ENCODE measurements at regions not wholly inside any gene's neighbourhood (a gene's known extent, or its start where the extent isn't known, plus 50 kb on each side); places are given as distances from the start of the nearest gene placed in this dataset.
A peak's percentile ranks its signal among the peaks of the same experiment; 100 is the strongest.

GRCh38 chr4:135244696-135245095, 1043.1 kb upstream of the PABPC4L start:
- Mint-ChIP-seq H3K27ac (ENCODE audit: unreplicated experiment) (peak overlapping the region; percentile 50), H3K9me3 (ENCODE audit: unreplicated experiment) (no peaks in the 10 kb centered on the region), H3K4me3 (ENCODE audit: unreplicated experiment) (no peak overlapping the region), H3K36me3 (ENCODE audit: low read depth, unreplicated experiment) (no peaks in the 10 kb centered on the region), H3K27me3 (ENCODE audit: low read depth, unreplicated experiment) (no peaks in the 10 kb centered on the region), H3K4me1 (ENCODE audit: low read depth, unreplicated experiment) (peaks cover 9% of the 10 kb centered on the region)
- TF ChIP-seq EZH2 (IDR thresholded peaks at IDR 0.05; ENCODE audit: insufficient read depth, low read length) (no peak), CTCF (IDR thresholded peaks at IDR 0.05; ENCODE audit: insufficient read depth, low read depth, low read length) (no peak)
- Histone ChIP-seq H4K20me1 (ENCODE audit: insufficient read depth, low read length) (no peaks in the 10 kb centered on the region), H3K4me1 (ENCODE audit: insufficient read depth, low read length) (no peaks in the 10 kb centered on the region), H2AFZ (ENCODE audit: low read depth, low read length) (no peak overlapping the region), H3K9ac (ENCODE audit: low read length) (no peak overlapping the region), H3K27me3 (ENCODE audit: insufficient read depth, low read length) (no peaks in the 10 kb centered on the region), H3K27ac (ENCODE audit: low read depth, low read length) (no peak overlapping the region), H3K4me2 (ENCODE audit: low read length) (no peak overlapping the region), H3K79me2 (ENCODE audit: insufficient read depth, low read length) (no peaks in the 10 kb centered on the region), H3K9me3 (ENCODE audit: insufficient read depth, low read depth, low read length) (no peaks in the 10 kb centered on the region), H3K36me3 (ENCODE audit: insufficient read depth, low read length) (no peaks in the 10 kb centered on the region), H3K4me3 (ENCODE audit: insufficient read depth, low read depth, low read length) (no peak overlapping the region)
- DNase-seq (ENCODE audit: low read depth) (peak; percentile 14), FAIRE-seq (no peak)

- Histone ChIP-seq H3K27me3 (ENCODE audit: insufficient read depth, low read length) (no peaks in the 10 kb centered on the region), H3K4me3 (ENCODE audit: insufficient read depth, low read depth, low read length) (no peak overlapping the region), H3K27ac (ENCODE audit: low read depth, low read length) (no peak overlapping the region), H3K4me1 (ENCODE audit: insufficient read depth, low read length) (no peaks in the 10 kb centered on the region), H2AFZ (ENCODE audit: low read depth, low read length) (peak overlapping the region; percentile 5), H3K9ac (ENCODE audit: low read length) (no peak overlapping the region), H3K4me2 (ENCODE audit: low read length) (no peak overlapping the region), H3K36me3 (ENCODE audit: insufficient read depth, low read length) (no peaks in the 10 kb centered on the region), H4K20me1 (ENCODE audit: insufficient read depth, low read length) (no peaks in the 10 kb centered on the region), H3K9me3 (ENCODE audit: insufficient read depth, low read depth, low read length) (no peaks in the 10 kb centered on the region), H3K79me2 (ENCODE audit: insufficient read depth, low read length) (no peaks in the 10 kb centered on the region)
- Mint-ChIP-seq H3K9me3 (ENCODE audit: unreplicated experiment) (no peaks in the 10 kb centered on the region), H3K4me1 (ENCODE audit: low read depth, unreplicated experiment) (peaks cover 9% of the 10 kb centered on the region), H3K36me3 (ENCODE audit: low read depth, unreplicated experiment) (no peaks in the 10 kb centered on the region), H3K4me3 (ENCODE audit: unreplicated experiment) (no peak overlapping the region), H3K27me3 (ENCODE audit: low read depth, unreplicated experiment) (no peaks in the 10 kb centered on the region), H3K27ac (ENCODE audit: unreplicated experiment) (no peak overlapping the region)
- no peak for TF ChIP-seq EZH2 (IDR thresholded peaks at IDR 0.05; ENCODE audit: insufficient read depth, low read length)
- DNase-seq (ENCODE audit: low read depth), result peak; percentile 22
- no peak for FAIRE-seq
Observed at GRCh38 chr4:135244056-135244455, 1042.5 kb upstream of the PABPC4L start.

GRCh38 chr4:135240796-135241195, 1039.2 kb upstream of the PABPC4L start:
- no peaks in the 10 kb centered on the region for H4K20me1 ChIP-seq (ENCODE audit: insufficient read depth, low read length)
- H3K79me2 ChIP-seq (ENCODE audit: insufficient read depth, low read length), result no peaks in the 10 kb centered on the region
- FAIRE-seq (no peak), DNase-seq (ENCODE audit: low read depth) (no peak)
- H3K4me3 Mint-ChIP-seq (ENCODE audit: unreplicated experiment), result no peak overlapping the region
- no peaks in the 10 kb centered on the region for H3K9me3 Mint-ChIP-seq (ENCODE audit: unreplicated experiment)
- no peak overlapping the region for H2AFZ ChIP-seq (ENCODE audit: low read depth, low read length)
- H3K9me3 ChIP-seq (ENCODE audit: insufficient read depth, low read depth, low read length), result no peaks in the 10 kb centered on the region
- no peak overlapping the region for H3K4me2 ChIP-seq (ENCODE audit: low read length)
- no peak overlapping the region for H3K9ac ChIP-seq (ENCODE audit: low read length)
- no peak overlapping the region for H3K27ac Mint-ChIP-seq (ENCODE audit: unreplicated experiment)
- TF ChIP-seq CTCF (IDR thresholded peaks at IDR 0.05; ENCODE audit: insufficient read depth, low read depth, low read length) (no peak), EZH2 (IDR thresholded peaks at IDR 0.05; ENCODE audit: insufficient read depth, low read length) (no peak)
- H3K4me3 ChIP-seq (ENCODE audit: insufficient read depth, low read depth, low read length), result no peak overlapping the region
- H3K27me3 ChIP-seq (ENCODE audit: insufficient read depth, low read length), result no peaks in the 10 kb centered on the region
- H3K27ac ChIP-seq (ENCODE audit: low read depth, low read length), result no peak overlapping the region
- no peaks in the 10 kb centered on the region for H3K27me3 Mint-ChIP-seq (ENCODE audit: low read depth, unreplicated experiment)
- no peaks in the 10 kb centered on the region for H3K36me3 Mint-ChIP-seq (ENCODE audit: low read depth, unreplicated experiment)
- no peaks in the 10 kb centered on the region for H3K36me3 ChIP-seq (ENCODE audit: insufficient read depth, low read length)
- no peaks in the 10 kb centered on the region for H3K4me1 ChIP-seq (ENCODE audit: insufficient read depth, low read length)
- peaks cover 9% of the 10 kb centered on the region for H3K4me1 Mint-ChIP-seq (ENCODE audit: low read depth, unreplicated experiment)

Data from astrocyte (in vitro differentiated cells and primary cell).